VCaP (cell line): ENCODE measurements at regions not wholly inside any gene's neighbourhood (a gene's known extent, or its start where the extent isn't known, plus 50 kb on each side); places are given as distances from the start of the nearest gene placed in this dataset.
"Not testable (repeated sequence)": the region's sequence is repeated elsewhere in the genome, so short reads cannot be mapped to it uniquely, and the experiment has no call there.

Experiments used
- H3K27ac ChIP-seq: fragments of 450-650 bp; 2 replicates; pipeline ENCODE4 v1.5.1; 2017
- CTCF ChIP-seq: fragments of 450-650 bp; conservative IDR thresholded peaks from 2 replicates; pipeline ENCODE4 v1.5.1; 2017; ENCODE audit warnings: mild to moderate bottlenecking, moderate library complexity

DNA sequence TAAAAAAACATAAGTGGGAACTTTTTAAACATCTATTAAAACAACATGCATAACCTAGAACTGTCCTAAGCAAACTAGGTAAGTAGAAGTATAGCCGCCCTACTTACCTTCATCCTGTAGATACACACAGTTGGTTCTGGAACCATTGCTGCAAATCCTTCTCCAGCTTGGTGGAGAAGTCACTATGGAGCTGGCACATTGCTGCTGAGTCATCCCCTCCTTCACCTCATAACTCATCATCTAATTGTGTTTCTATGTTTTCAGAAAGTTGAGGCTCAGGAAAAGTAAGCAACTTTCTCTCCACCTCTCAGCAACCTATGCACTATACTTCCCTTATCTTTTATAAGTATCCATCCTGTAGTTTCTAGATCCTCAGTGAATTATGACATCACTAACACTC, 269.8 kb upstream of the MMADHC start:
- H3K27ac ChIP-seq, result no peak overlapping the region
- no peak for TF ChIP-seq CTCF

- H3K27ac ChIP-seq, result not testable (repeated sequence)
These were observed 268.3 kb upstream of the MMADHC start for GRCh38 chr2:149855859-149856258.

DNA sequence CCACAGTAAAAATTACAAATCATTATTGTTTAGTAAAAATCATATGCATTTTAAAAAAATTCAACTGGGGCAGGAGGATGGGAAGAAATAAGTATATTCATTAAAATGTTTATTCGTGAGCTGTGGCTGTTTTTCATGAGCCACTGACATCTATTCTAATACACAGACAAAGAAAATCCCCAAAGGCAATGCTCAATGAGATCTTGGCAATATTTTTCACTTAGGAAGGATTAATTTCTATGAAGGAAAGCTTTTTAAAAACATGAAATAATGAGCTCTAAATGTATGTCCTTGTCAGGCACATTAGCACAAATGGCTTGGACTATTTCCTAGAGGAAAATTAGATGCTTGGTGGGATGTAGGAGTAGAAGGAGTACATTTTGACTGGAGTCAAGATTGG, 262.0 kb upstream of the MMADHC start:
- no peak for TF ChIP-seq CTCF

DNA sequence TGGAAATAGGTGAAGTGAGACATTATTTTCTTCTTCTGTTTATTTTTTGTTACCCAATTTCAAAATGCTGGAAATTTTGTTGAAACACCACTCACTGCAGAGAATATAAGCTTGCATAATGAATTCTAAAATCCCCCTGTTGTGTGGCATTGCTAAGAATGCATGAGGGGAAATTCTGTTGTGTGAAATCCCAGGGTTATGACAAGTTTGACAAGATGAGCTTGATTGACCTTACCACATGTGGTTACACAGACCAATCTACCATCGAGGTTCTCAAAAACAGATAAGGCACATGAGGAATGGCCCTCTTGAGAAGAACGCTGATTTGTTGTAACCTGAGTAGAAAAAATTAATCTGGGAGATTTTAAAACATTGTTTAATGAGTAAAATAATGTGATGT, 261.6 kb upstream of the MMADHC start:
- no peak for TF ChIP-seq CTCF
- H3K27ac ChIP-seq, result no peak overlapping the region

More for the DNA sequence above, 262.0 kb upstream of the MMADHC start:
- no peak overlapping the region for H3K27ac ChIP-seq

- no peak for TF ChIP-seq CTCF
- H3K27ac ChIP-seq, result no peak overlapping the region
These were observed 253.8 kb upstream of the MMADHC start for GRCh38 chr2:149841396-149841795.

GRCh38 chr2:149832324-149832723, 244.7 kb upstream of the MMADHC start:
- no peak for TF ChIP-seq CTCF
- no peak overlapping the region for H3K27ac ChIP-seq

DNA sequence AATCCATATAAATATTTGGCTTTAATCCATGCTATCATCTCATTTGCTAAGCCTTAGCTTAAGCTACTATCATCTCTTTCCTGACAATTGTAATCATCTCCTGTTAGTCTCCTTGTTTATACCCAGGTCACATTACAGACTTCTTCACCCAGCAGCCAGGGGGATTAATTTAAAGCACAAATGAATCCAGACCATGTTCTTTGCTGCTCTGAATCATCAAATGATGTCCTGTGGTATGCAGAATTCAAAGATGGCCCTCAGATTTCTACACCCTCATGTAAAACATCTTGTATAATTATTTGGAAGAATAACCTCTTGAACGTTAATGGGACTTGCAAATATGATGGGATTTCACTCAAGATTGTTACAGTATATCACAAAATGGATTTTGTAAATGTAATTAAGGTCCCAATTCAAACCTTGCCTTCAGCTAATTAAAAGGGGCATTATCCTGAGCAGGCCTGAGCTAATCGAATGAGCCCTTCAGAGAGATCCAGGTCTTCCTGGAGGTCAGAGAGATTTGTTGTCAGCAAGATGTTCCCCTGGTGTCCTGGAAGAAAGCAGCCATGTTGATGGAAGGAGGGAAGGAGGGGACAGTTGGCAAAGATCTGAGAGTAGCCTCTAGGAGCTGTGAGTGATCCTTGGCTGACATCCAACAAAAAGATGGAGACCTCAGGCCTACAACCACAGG, 241.1 kb upstream of the MMADHC start:
- TF ChIP-seq CTCF, result no peak
- no peak overlapping the region for H3K27ac ChIP-seq

GRCh38 chr2:149827585-149828126, 240.1 kb upstream of the MMADHC start:
- no peak overlapping the region for H3K27ac ChIP-seq
- no peak for TF ChIP-seq CTCF
